Sciatic nerve (tissue), 2 donors: ENCODE measurements at regions not wholly inside any gene's neighbourhood (a gene's known extent, or its start where the extent isn't known, plus 50 kb on each side); places are given as distances from the start of the nearest gene placed in this dataset.

Source experiments
- ATAC-seq: fragments of 200-7000 bp; cut with Tn5 transposase; one replicate; pipeline ENCODE4 v1.9.1; 2020; ENCODE audit warnings: mild to moderate bottlenecking, moderate library complexity
- DNase-seq: peaks from one replicate; pipeline ENCODE4 v3.0.0-alpha.2; 2020; ENCODE audit warnings: low spot score
- intact Hi-C: fragments of 100-400 bp; cut with DNase I; formaldehyde crosslinking; loops from one replicate; pipeline ENCODE4 v1.14.2; 2022
- donor health status: DM: no; HTN: no; CAD: no.
- donor health status: DM: no; HTN: no; CAD: no.

GRCh38 chr4:144298519-144298918, 158.0 kb upstream of the GYPA start:
- no peak for DNase-seq
- intact Hi-C loops: no loop called here
- no peak for ATAC-seq

- intact Hi-C loops: no loop called here
- ATAC-seq: no peak
- no peak for DNase-seq
These were observed 160.1 kb upstream of the GYPA start for GRCh38 chr4:144300616-144301015.

- intact Hi-C loops: no loop called here
- ATAC-seq (no peak), DNase-seq (no peak)
These were observed 162.4 kb upstream of the GYPA start for GRCh38 chr4:144302704-144303536.

GRCh38 chr4:144304025-144304424, 163.5 kb upstream of the GYPA start:
- ATAC-seq: no peak
- no peak for DNase-seq
- intact Hi-C loops: no loop called here

GRCh38 chr4:144310535-144310934, 170.0 kb upstream of the GYPA start:
- no peak for DNase-seq
- intact Hi-C loops: no loop called here
- ATAC-seq: no peak

- intact Hi-C loops: no loop called here
- no peak for DNase-seq
- ATAC-seq: no peak
These were observed 172.9 kb upstream of the GYPA start for GRCh38 chr4:144313370-144313769.

GRCh38 chr4:144316869-144317268, 176.4 kb upstream of the GYPA start:
- intact Hi-C loops: no loop called here
- ATAC-seq: no peak
- DNase-seq: no peak

- DNase-seq (no peak), ATAC-seq (no peak)
- intact Hi-C loops: no loop called here
These were observed 178.3 kb upstream of the GYPA start for GRCh38 chr4:144318797-144319196.

GRCh38 chr4:144336633-144337032, 196.1 kb upstream of the GYPA start:
- no peak for DNase-seq
- intact Hi-C loops: no loop called here
- ATAC-seq: no peak

- DNase-seq (no peak), ATAC-seq (no peak)
- intact Hi-C loops: no loop called here
These were observed 197.6 kb upstream of the GYPA start for GRCh38 chr4:144338148-144338547.

- ATAC-seq (no peak), DNase-seq (no peak)
- intact Hi-C loops: no loop called here
These were observed 198.3 kb upstream of the GYPA start for GRCh38 chr4:144338834-144339233.

GRCh38 chr4:144340931-144341330, 200.4 kb upstream of the GYPA start:
- intact Hi-C loops: no loop called here
- DNase-seq (no peak), ATAC-seq (no peak)

- intact Hi-C loops: no loop called here
These were observed 202.6 kb upstream of the GYPA start for GRCh38 chr4:144342949-144343760.

GRCh38 chr4:144347121-144347520, 206.6 kb upstream of the GYPA start:
- intact Hi-C loops: no loop called here
- DNase-seq (no peak), ATAC-seq (no peak)

More at GRCh38 chr4:144342949-144343760, 202.6 kb upstream of the GYPA start:
- no peak for ATAC-seq
- no peak for DNase-seq

- DNase-seq (no peak), ATAC-seq (no peak)
- intact Hi-C loops: no loop called here
These were observed 210.2 kb upstream of the GYPA start for GRCh38 chr4:144350706-144351105.

GRCh38 chr4:144351306-144351705, 210.8 kb upstream of the GYPA start:
- ATAC-seq: no peak
- no peak for DNase-seq
- intact Hi-C loops: no loop called here

- peak; percentile 20 for ATAC-seq
- no peak for DNase-seq
- intact Hi-C loops: no loop called here
These were observed 212.8 kb upstream of the GYPA start for GRCh38 chr4:144353292-144353691.

GRCh38 chr4:144355811-144356757, 215.6 kb upstream of the GYPA start:
- peak; percentile 94 for ATAC-seq
- intact Hi-C loops: no loop called here
- peak; percentile 83 for DNase-seq

GRCh38 chr4:144356941-144357381, 216.4 kb upstream of the GYPA start:
- intact Hi-C loops: no loop called here
- DNase-seq (peak; percentile 54), ATAC-seq (peak; percentile 52)
